Panc1 (cell line): ENCODE measurements at regions not wholly inside any gene's neighbourhood (a gene's known extent, or its start where the extent isn't known, plus 50 kb on each side); places are given as distances from the start of the nearest gene placed in this dataset.

ENCODE experiments used
- POLR2AphosphoS5 ChIP-seq: IDR thresholded peaks from 2 replicates; pipeline ENCODE4 v1.6.1; 2012; ENCODE audit warnings: mild to moderate bottlenecking, low read depth, low read length, moderate library complexity
- SIN3A ChIP-seq: IDR thresholded peaks from 2 replicates; pipeline ENCODE4 v1.6.1; 2012; ENCODE audit warnings: low read depth, mild to moderate bottlenecking, low read length, moderate library complexity, borderline replicate concordance; ENCODE audit not compliant: insufficient read depth
- TCF7L2 ChIP-seq: IDR thresholded peaks from 2 replicates; pipeline ENCODE4 v1.6.1; 2011; ENCODE audit warnings: mild to moderate bottlenecking, low read depth, low read length, inconsistent platforms
- TF ChIP-seq, protein P1 (sequence below): fragments of 450-650 bp; IDR thresholded peaks from 2 replicates; pipeline ENCODE4 v1.5.1; 2017; ENCODE audit warnings: mild to moderate bottlenecking
- TF ChIP-seq, protein P2 (sequence below), 2 experiments: IDR thresholded peaks; 2 replicates each; pipeline ENCODE4 v1.6.1; 2011 to 2012; ENCODE audit warnings: low read depth in 2 of 2, control low read depth in 1 of 2, low read length in 1 of 2, mild to moderate bottlenecking in 1 of 2, moderate library complexity in 1 of 2; ENCODE audit not compliant: insufficient read depth in 1 of 2

DNA sequence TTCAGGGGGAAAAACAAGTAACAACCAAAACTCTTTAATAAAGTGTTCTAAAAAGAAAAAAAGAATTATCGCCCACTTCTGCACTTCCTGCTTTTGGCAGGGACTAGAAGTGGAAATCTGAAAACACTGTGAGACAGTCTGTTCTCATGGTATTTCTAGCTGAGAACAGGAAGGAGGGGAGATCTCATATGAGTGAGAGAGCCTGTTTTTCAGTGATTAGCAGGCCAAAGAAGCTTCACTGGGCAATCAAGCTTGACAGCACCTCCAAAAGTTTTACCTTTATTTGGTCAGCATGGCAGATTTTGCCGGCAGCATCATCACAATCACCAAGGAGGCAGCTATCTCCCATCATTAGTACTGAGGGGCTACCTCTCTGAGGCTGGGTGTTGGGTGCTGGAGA, 79.5 kb upstream of the ATXN1 start:
- TF ChIP-seq, protein P1, sequence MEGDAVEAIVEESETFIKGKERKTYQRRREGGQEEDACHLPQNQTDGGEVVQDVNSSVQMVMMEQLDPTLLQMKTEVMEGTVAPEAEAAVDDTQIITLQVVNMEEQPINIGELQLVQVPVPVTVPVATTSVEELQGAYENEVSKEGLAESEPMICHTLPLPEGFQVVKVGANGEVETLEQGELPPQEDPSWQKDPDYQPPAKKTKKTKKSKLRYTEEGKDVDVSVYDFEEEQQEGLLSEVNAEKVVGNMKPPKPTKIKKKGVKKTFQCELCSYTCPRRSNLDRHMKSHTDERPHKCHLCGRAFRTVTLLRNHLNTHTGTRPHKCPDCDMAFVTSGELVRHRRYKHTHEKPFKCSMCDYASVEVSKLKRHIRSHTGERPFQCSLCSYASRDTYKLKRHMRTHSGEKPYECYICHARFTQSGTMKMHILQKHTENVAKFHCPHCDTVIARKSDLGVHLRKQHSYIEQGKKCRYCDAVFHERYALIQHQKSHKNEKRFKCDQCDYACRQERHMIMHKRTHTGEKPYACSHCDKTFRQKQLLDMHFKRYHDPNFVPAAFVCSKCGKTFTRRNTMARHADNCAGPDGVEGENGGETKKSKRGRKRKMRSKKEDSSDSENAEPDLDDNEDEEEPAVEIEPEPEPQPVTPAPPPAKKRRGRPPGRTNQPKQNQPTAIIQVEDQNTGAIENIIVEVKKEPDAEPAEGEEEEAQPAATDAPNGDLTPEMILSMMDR, result no peak
- TF ChIP-seq, protein P2, sequence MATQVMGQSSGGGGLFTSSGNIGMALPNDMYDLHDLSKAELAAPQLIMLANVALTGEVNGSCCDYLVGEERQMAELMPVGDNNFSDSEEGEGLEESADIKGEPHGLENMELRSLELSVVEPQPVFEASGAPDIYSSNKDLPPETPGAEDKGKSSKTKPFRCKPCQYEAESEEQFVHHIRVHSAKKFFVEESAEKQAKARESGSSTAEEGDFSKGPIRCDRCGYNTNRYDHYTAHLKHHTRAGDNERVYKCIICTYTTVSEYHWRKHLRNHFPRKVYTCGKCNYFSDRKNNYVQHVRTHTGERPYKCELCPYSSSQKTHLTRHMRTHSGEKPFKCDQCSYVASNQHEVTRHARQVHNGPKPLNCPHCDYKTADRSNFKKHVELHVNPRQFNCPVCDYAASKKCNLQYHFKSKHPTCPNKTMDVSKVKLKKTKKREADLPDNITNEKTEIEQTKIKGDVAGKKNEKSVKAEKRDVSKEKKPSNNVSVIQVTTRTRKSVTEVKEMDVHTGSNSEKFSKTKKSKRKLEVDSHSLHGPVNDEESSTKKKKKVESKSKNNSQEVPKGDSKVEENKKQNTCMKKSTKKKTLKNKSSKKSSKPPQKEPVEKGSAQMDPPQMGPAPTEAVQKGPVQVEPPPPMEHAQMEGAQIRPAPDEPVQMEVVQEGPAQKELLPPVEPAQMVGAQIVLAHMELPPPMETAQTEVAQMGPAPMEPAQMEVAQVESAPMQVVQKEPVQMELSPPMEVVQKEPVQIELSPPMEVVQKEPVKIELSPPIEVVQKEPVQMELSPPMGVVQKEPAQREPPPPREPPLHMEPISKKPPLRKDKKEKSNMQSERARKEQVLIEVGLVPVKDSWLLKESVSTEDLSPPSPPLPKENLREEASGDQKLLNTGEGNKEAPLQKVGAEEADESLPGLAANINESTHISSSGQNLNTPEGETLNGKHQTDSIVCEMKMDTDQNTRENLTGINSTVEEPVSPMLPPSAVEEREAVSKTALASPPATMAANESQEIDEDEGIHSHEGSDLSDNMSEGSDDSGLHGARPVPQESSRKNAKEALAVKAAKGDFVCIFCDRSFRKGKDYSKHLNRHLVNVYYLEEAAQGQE (IDR thresholded peaks at IDR 0.05; ENCODE audit: insufficient read depth in 1 of 2, low read depth in 2 of 2, low read length in 1 of 2), result no peak
- TF ChIP-seq POLR2AphosphoS5, result no peak
- TF ChIP-seq SIN3A, result no peak
- no peak for TF ChIP-seq TCF7L2
